IMR-90 (cell line): ENCODE measurements at regions not wholly inside any gene's neighbourhood (a gene's known extent, or its start where the extent isn't known, plus 50 kb on each side); places are given as distances from the start of the nearest gene placed in this dataset.

Experiments
- ATAC-seq: fragments of 200-7000 bp; cut with Tn5 transposase; 2 replicates; pipeline ENCODE4 v1.9.1; 2020; ENCODE audit warnings: low read depth, mild to moderate bottlenecking, moderate library complexity
- BruUV-seq: library from RNA; stranded (reverse); fragments of 400-500 nt; replicated peaks from 2 replicates; lab custom pipeline; 2021; lab: Mats Ljungman, UMichigan
- CTCF ChIA-PET: fragments of 300-600 bp; formaldehyde crosslinking; extraction: SDS; loops from one replicate; lab custom pipeline; 2021; ENCODE audit warnings: antibody characterized with exemption; lab: Yijun Ruan, JAX
- POLR2A ChIA-PET: fragments of 300-600 bp; sonication (Branson Sonifier 250); formaldehyde crosslinking; loops from one replicate; lab custom pipeline; 2022; ENCODE audit warnings: antibody characterized with exemption; ENCODE audit not compliant: unreplicated experiment; lab: Charles Lee
- DNase-seq: peaks from one replicate; pipeline ENCODE4 v3.0.0; 2013
- H2AFZ ChIP-seq: replicated peaks from 2 replicates; pipeline ENCODE3; 2013; ENCODE audit warnings: low read length, mild to moderate bottlenecking; ENCODE audit not compliant: poor library complexity
- H2AK5ac ChIP-seq: 2 replicates; pipeline ENCODE4 v1.6.1; 2013; ENCODE audit warnings: low read depth, low read length, inconsistent platforms
- H2AK9ac ChIP-seq: replicated peaks from 2 replicates; pipeline ENCODE3; 2013; ENCODE audit warnings: mild to moderate bottlenecking, low read depth, low read length, moderate library complexity; ENCODE audit not compliant: poor library complexity
- H2BK120ac ChIP-seq: 2 replicates; pipeline ENCODE4 v1.6.1; 2013; ENCODE audit warnings: low read depth, low read length, inconsistent platforms
- H2BK15ac ChIP-seq: 3 replicates; pipeline ENCODE4 v1.6.1; 2013; ENCODE audit warnings: low read depth, low read length, inconsistent platforms
- H2BK20ac ChIP-seq: 2 replicates; pipeline ENCODE4 v1.6.1; 2013; ENCODE audit warnings: low read depth, mild to moderate bottlenecking, inconsistent platforms, low read length, moderate library complexity
- H2BK5ac ChIP-seq: 2 replicates; pipeline ENCODE4 v1.6.1; 2013; ENCODE audit warnings: mild to moderate bottlenecking, low read depth, low read length, inconsistent platforms; ENCODE audit not compliant: poor library complexity, severe bottlenecking
- H3K14ac ChIP-seq: replicated peaks from 2 replicates; pipeline ENCODE4 v1.6.1; 2013; ENCODE audit warnings: low read depth, low read length, inconsistent platforms
- H3K18ac ChIP-seq: 2 replicates; pipeline ENCODE4 v1.6.1; 2013; ENCODE audit warnings: low read depth, low read length, control low read depth
- H3K23ac ChIP-seq: 2 replicates; pipeline ENCODE4 v1.6.1; 2013; ENCODE audit warnings: low read depth, low read length, inconsistent platforms
- H3K27ac ChIP-seq: 2 replicates; pipeline ENCODE4 v1.5.1; 2013; ENCODE audit warnings: mild to moderate bottlenecking, control low read depth, low read length; ENCODE audit not compliant: insufficient read depth
- H3K27me3 ChIP-seq: 2 replicates; pipeline ENCODE4 v1.6.1; 2013; ENCODE audit warnings: low read length; ENCODE audit not compliant: control insufficient read depth, insufficient read depth
- H3K36me3 ChIP-seq: 2 replicates; pipeline ENCODE4 v1.6.1; 2013; ENCODE audit warnings: low read length, mixed read lengths; ENCODE audit not compliant: control insufficient read depth, insufficient read depth
- H3K4ac ChIP-seq: 2 replicates; pipeline ENCODE4 v1.6.1; 2013; ENCODE audit warnings: low read depth, low read length, inconsistent platforms
- H3K4me1 ChIP-seq: 2 replicates; pipeline ENCODE4 v1.6.1; 2013; ENCODE audit warnings: low read length, mixed read lengths; ENCODE audit not compliant: control insufficient read depth, insufficient read depth
- H3K4me2 ChIP-seq: 2 replicates; pipeline ENCODE4 v1.6.1; 2013; ENCODE audit warnings: low read depth, mild to moderate bottlenecking, control low read depth, low read length, moderate library complexity
- H3K4me3 ChIP-seq: 2 replicates; pipeline ENCODE4 v1.5.1; 2013; ENCODE audit warnings: low read depth, mild to moderate bottlenecking, control low read depth, low read length, moderate library complexity; ENCODE audit not compliant: insufficient read depth
- H3K56ac ChIP-seq: 2 replicates; pipeline ENCODE4 v1.6.1; 2013; ENCODE audit warnings: low read length, inconsistent platforms; ENCODE audit not compliant: insufficient read depth; ENCODE audit errors: extremely low read depth
- H3K79me1 ChIP-seq, 2 experiments: 2 replicates each; pipeline ENCODE4 v1.6.1; 2013; ENCODE audit warnings: low read length in 2 of 2, inconsistent platforms in 1 of 2, low read depth in 1 of 2
- H3K9ac ChIP-seq: 2 replicates; pipeline ENCODE4 v1.6.1; 2013; ENCODE audit warnings: low read depth, low read length, control low read depth
- H3K9me1 ChIP-seq: 2 replicates; pipeline ENCODE4 v1.6.1; 2013; ENCODE audit warnings: low read length, inconsistent platforms; ENCODE audit not compliant: insufficient read depth
- H3K9me3 ChIP-seq: 2 replicates; pipeline ENCODE4 v1.6.1; 2013; ENCODE audit warnings: low read length; ENCODE audit not compliant: control insufficient read depth, insufficient read depth
- H4K20me1 ChIP-seq: 2 replicates; pipeline ENCODE4 v1.6.1; 2013; ENCODE audit warnings: low read length, inconsistent platforms; ENCODE audit not compliant: insufficient read depth
- H4K5ac ChIP-seq: 2 replicates; pipeline ENCODE4 v1.6.1; 2013; ENCODE audit warnings: mild to moderate bottlenecking, low read depth, low read length, control low read depth
- H4K8ac ChIP-seq, 2 experiments: 2 replicates each; pipeline ENCODE4 v1.6.1; 2013; ENCODE audit warnings: low read depth in 2 of 2, low read length in 2 of 2, control low read depth in 1 of 2, inconsistent platforms in 1 of 2
- H4K91ac ChIP-seq: 2 replicates; pipeline ENCODE4 v1.6.1; 2013; ENCODE audit warnings: low read depth, low read length, inconsistent platforms; ENCODE audit not compliant: insufficient read depth
- BHLHE40 ChIP-seq: fragments of 150-350 bp; IDR thresholded peaks from 2 replicates; pipeline ENCODE4 v1.6.1; 2016; ENCODE audit warnings: mild to moderate bottlenecking, low read depth, low read length
- CEBPB ChIP-seq: IDR thresholded peaks from 2 replicates; pipeline ENCODE4 v1.6.1; 2012; ENCODE audit warnings: low read depth, low read length, improper control_type of control experiment
- CHD1 ChIP-seq: IDR thresholded peaks from 2 replicates; pipeline ENCODE4 v1.6.1; 2012; ENCODE audit warnings: low read depth, low read length, improper control_type of control experiment
- CTCF ChIP-seq: conservative IDR thresholded peaks from 2 replicates; pipeline ENCODE4 v1.5.1; 2012; ENCODE audit warnings: mild to moderate bottlenecking, low read depth, low read length, improper control_type of control experiment
- FOS ChIP-seq: fragments of 150-350 bp; IDR thresholded peaks from 2 replicates; pipeline ENCODE4 v1.6.1; 2016; ENCODE audit warnings: low read depth, low read length
- MAFK ChIP-seq: IDR thresholded peaks from 2 replicates; pipeline ENCODE4 v1.6.1; 2012; ENCODE audit warnings: low read depth, low read length, improper control_type of control experiment
- MAZ ChIP-seq: IDR thresholded peaks from 2 replicates; pipeline ENCODE4 v1.6.1; 2012; ENCODE audit warnings: low read depth, mild to moderate bottlenecking, low read length, improper control_type of control experiment, moderate library complexity, borderline replicate concordance
- MXI1 ChIP-seq: IDR thresholded peaks from 2 replicates; pipeline ENCODE4 v1.6.1; 2012; ENCODE audit warnings: low read depth, mild to moderate bottlenecking, low read length, moderate library complexity, borderline replicate concordance
- NFE2L2 ChIP-seq: fragments of 150-350 bp; IDR thresholded peaks from 2 replicates; pipeline ENCODE4 v1.6.1; 2016; ENCODE audit warnings: low read depth, mild to moderate bottlenecking, low read length
- POLR2A ChIP-seq: IDR thresholded peaks from 2 replicates; pipeline ENCODE4 v1.6.1; 2012; ENCODE audit warnings: mild to moderate bottlenecking, low read depth, low read length
- RAD21 ChIP-seq: IDR thresholded peaks from 2 replicates; pipeline ENCODE4 v1.6.1; 2012; ENCODE audit warnings: low read length, improper control_type of control experiment
- RCOR1 ChIP-seq: IDR thresholded peaks from 2 replicates; pipeline ENCODE4 v1.6.1; 2012; ENCODE audit warnings: mild to moderate bottlenecking, low read length, improper control_type of control experiment; ENCODE audit not compliant: insufficient replicate concordance
- RFX5 ChIP-seq: IDR thresholded peaks from 2 replicates; pipeline ENCODE4 v1.8.0; 2012; ENCODE audit warnings: low read depth, mild to moderate bottlenecking, low read length, moderate library complexity
- SMC3 ChIP-seq: fragments of 150-350 bp; IDR thresholded peaks from 2 replicates; pipeline ENCODE4 v1.6.1; 2016; ENCODE audit warnings: low read depth, mild to moderate bottlenecking, antibody characterized with exemption, low read length, moderate library complexity
- USF2 ChIP-seq: fragments of 150-350 bp; IDR thresholded peaks from 2 replicates; pipeline ENCODE4 v1.6.1; 2017; ENCODE audit warnings: mild to moderate bottlenecking, antibody characterized with exemption, low read length, low read depth
- WGBS, 2 experiments: methylation state at CpG; one replicate each; pipeline versions ENCODE4 v1.1.5 to v1.1.7; 2013; ENCODE audit warnings: missing lambda C conversion rate in 2 of 2; ENCODE audit not compliant: insufficient read length in 1 of 2; ENCODE audit errors: extremely low coverage in 2 of 2; 5-methylcytosine and 5-hydroxymethylcytosine counted together
- dilution Hi-C: fragments of 300-500 bp; cut with HindIII; formaldehyde crosslinking; loops from one replicate; pipeline ENCODE4 v1.14.3; 2018; ENCODE audit warnings: low sequenced_read_pairs; ENCODE audit not compliant: unreplicated experiment
- in situ Hi-C: fragments of 300-500 bp; cut with MboI; formaldehyde crosslinking; loops from 3 replicates; pipeline ENCODE4 v1.14.3; 2019; ENCODE audit warnings: low sequenced_read_pairs, inconsistent platforms, mixed read lengths
- intact Hi-C: fragments of 100-400 bp; cut with micrococcal nuclease; formaldehyde crosslinking; loops from 2 replicates; pipeline ENCODE4 v1.10.0; 2022
- TF ChIP-seq, protein P1 (sequence below): fragments of 150-350 bp; IDR thresholded peaks from 2 replicates; pipeline ENCODE4 v1.6.1; 2016; ENCODE audit warnings: low read depth, mild to moderate bottlenecking, low read length, moderate library complexity, borderline replicate concordance

DNA sequence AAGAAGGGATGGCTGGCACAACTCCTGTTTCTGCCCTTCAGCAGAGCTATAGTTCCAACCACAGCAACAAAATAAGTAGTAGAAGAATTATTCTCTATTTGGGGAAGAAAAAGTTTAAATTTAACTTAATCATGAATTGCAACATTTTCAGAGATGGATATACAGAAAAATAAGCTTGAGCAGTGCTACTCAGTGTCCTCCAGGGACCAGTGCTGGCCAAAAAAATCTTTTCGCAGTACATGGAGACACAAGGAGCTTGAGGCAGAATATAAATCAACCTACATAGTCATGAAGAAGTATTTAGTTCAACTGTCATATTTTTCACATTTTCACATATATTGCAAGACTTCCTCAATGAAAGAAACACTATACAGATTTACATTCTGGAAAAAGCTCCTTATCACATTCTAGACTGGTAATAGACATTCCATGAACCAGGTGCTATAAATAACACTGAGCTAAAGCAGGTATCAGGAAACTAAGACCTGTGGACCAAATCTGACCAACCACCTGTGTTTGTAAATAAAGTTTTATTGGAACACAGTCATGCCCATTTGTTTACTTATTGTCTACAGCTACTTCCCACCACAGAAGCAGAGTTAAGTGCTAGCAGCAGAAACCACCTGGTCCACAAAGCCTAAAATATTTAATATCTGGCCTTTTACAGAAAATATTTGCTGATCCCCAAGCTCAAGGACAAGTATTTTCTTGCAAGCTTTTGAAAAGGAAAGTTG is 101.9 kb downstream of the RGS21 start:
- H3K9ac ChIP-seq: no peak overlapping the region
- POLR2A ChIA-PET: no interaction called here
- BruUV-seq: no TSS peak
- no peak overlapping the region for H3K4me2 ChIP-seq
- in situ Hi-C loops (no loop called here), dilution Hi-C loops (no loop called here), intact Hi-C loops (no loop called here)
- H4K91ac ChIP-seq: no peak overlapping the region
- no peak overlapping the region for H3K23ac ChIP-seq
- H2BK120ac ChIP-seq: no peak overlapping the region
- no peak overlapping the region for H3K4me3 ChIP-seq
- H2AK5ac ChIP-seq: no peak overlapping the region
- no peak overlapping the region for H3K18ac ChIP-seq
- no peak overlapping the region for H3K4ac ChIP-seq
- no peak overlapping the region for H4K8ac ChIP-seq
- H2BK15ac ChIP-seq: no peak overlapping the region
- H4K20me1 ChIP-seq: no peaks in the 10 kb centered on the region
- no peaks in the 10 kb centered on the region for H3K9me3 ChIP-seq
- H3K14ac ChIP-seq: no peak overlapping the region
- TF ChIP-seq, protein P1, sequence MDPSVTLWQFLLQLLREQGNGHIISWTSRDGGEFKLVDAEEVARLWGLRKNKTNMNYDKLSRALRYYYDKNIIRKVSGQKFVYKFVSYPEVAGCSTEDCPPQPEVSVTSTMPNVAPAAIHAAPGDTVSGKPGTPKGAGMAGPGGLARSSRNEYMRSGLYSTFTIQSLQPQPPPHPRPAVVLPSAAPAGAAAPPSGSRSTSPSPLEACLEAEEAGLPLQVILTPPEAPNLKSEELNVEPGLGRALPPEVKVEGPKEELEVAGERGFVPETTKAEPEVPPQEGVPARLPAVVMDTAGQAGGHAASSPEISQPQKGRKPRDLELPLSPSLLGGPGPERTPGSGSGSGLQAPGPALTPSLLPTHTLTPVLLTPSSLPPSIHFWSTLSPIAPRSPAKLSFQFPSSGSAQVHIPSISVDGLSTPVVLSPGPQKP: no peak
- TF ChIP-seq POLR2A: no peak
- TF ChIP-seq FOS: no peak
- TF ChIP-seq SMC3: no peak
- TF ChIP-seq USF2: no peak
- no peak for TF ChIP-seq BHLHE40
- TF ChIP-seq CTCF: no peak
- no peak for TF ChIP-seq CHD1
- TF ChIP-seq RAD21: no peak
- no peak for TF ChIP-seq RCOR1
- TF ChIP-seq MXI1: no peak
- no peak for TF ChIP-seq CEBPB
- TF ChIP-seq NFE2L2: no peak
- TF ChIP-seq RFX5: no peak
- TF ChIP-seq MAFK: no peak
- TF ChIP-seq MAZ: no peak
- H2BK20ac ChIP-seq: no peak overlapping the region
- CTCF ChIA-PET: no interaction called here
- H2AFZ ChIP-seq: no peak overlapping the region
- DNase-seq (no peak), ATAC-seq (no peak)
- no peak overlapping the region for H2BK5ac ChIP-seq
- no CpG with 5 or more reads among the region's 1 CpG for WGBS, 2 experiments
- H3K27me3 ChIP-seq: no peaks in the 10 kb centered on the region
- no peaks in the 10 kb centered on the region for H3K79me1 ChIP-seq
- H4K5ac ChIP-seq: no peak overlapping the region
- no peaks in the 10 kb centered on the region for H3K4me1 ChIP-seq
- H3K27ac ChIP-seq: no peak overlapping the region
- no peaks in the 10 kb centered on the region for H3K9me1 ChIP-seq
- H3K36me3 ChIP-seq: no peaks in the 10 kb centered on the region
- H2AK9ac ChIP-seq: no peak overlapping the region
- H3K56ac ChIP-seq: no peak overlapping the region
